Stimulated activated CD4-positive, alpha-beta T cell treated with anti-CD3 and anti-CD28 coated beads, Interleukin-2, amount 100 ng/mL, for 24 hours (primary cell): ENCODE measurements at regions not wholly inside any gene's neighbourhood (a gene's known extent, or its start where the extent isn't known, plus 50 kb on each side); places are given as distances from the start of the nearest gene placed in this dataset.
A peak's percentile ranks its signal among the peaks of the same experiment; 100 is the strongest.
"Not testable (repeated sequence)": the region's sequence is repeated elsewhere in the genome, so short reads cannot be mapped to it uniquely, and the experiment has no call there.

Experiments
- DNase-seq, 2 donors: peaks; one replicate each; pipeline ENCODE4 v3.0.0-alpha.2; 2020

DNA sequence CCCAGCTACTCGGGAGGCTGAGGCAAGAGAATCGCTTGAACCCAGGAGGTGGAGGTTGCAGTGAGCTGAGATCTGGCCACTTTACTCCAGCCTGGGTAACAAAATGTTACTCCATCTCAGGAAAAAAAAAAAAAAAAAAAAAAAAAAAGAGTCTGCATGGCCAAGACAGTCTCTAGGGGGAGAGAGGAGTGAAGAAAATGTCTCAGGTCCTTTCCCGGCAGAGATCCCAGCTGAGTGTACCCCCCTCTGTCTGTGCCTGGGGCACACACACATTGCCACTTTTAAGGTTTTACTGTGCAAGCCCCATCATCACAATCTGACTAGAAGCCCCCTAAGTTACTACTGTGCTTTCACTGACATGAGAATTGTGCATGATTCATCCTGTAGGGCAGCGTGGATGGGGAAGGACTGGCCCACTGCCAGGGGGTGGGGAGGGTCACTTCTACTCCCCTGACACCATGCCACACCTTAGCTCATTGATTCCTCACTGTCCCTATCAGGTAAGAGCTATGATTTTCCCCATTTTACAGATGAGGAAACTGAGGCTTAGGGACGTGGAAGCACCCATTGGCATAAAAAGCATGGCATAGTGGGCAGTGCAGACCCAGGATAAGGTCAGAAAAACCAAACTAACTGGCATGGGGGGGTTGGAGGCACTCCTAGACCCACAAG is 102.3 kb upstream of the LARP1 start:
- no peak for DNase-seq

DNA sequence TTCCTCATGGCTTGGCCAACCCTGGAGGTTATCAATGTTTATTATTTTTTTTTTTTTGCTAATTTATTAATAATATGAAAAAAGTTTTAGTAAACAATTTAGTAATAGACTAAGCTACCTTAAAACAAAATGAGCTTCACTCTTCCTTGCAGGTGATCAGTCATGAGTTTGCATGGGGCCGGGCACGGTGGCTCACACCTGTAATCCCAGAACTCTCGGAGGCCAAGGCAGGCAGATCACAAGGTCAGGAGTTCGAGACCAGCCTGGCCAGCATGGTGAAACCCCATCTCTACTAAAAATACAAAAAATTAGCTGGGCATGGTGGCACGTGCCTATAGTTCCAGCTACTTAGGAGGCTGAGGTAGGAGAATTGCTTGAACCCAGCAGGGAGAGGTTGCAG is 103.4 kb upstream of the LARP1 start:
- DNase-seq = not testable (repeated sequence)

DNA sequence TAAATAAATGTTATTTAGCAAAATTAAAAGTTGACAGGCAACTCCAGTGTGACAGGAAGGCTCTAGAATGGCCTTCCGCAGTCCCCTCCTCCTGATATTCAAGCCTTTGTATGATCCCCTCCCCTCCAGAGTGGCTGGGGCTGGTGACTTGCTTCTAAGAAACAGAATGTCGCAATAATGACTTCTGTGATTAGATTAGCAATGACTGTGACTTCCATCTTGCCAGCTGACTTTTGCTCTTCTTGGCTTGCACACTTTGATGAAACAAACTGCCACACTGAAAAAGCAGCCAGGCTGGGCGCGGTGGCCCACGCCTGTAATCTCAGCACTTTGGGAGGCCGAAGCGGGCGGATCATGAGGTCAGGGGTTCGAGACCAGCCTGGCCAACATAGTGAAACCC is 106.5 kb upstream of the LARP1 start:
- DNase-seq = no peak

DNA sequence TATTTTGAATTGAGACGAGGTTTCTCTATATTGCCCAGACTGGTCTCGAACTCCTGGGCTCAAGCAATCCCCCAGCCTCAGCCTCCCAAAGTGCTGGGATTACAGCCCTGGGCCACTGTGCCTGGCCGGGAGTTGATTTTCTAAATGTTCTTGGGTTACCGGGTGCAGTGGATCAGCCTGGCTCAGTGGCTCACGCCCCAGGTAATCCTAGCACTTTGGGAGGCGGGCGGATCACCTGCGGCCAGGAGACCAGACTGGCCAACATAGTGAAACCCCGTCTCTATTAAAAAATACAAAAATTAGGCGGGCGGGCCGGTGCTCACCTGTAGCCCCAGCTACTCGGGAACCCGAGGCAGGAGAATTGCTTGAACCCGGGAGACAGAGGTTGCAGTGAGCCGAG is 106.9 kb upstream of the LARP1 start:
- no peak for DNase-seq

DNA sequence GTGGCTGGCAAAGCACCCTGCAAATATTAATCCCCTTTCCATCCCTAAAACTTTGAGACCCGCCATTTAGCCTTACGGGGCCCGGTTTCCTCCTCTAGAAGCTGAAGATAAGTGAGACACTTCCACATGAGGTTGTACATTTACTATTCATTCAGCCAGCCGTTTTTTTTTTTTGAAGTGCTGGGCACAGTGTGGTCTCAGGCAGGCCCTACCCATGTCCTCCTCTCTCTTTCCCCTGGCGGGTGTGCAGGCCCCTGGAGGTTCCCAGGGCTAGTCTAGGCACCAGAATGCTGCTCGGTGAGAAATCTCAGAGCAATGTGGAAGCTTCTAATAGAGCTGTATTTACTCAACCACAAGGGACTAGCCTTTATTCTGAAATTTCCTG is 107.4 kb upstream of the LARP1 start:
- DNase-seq = no peak

DNA sequence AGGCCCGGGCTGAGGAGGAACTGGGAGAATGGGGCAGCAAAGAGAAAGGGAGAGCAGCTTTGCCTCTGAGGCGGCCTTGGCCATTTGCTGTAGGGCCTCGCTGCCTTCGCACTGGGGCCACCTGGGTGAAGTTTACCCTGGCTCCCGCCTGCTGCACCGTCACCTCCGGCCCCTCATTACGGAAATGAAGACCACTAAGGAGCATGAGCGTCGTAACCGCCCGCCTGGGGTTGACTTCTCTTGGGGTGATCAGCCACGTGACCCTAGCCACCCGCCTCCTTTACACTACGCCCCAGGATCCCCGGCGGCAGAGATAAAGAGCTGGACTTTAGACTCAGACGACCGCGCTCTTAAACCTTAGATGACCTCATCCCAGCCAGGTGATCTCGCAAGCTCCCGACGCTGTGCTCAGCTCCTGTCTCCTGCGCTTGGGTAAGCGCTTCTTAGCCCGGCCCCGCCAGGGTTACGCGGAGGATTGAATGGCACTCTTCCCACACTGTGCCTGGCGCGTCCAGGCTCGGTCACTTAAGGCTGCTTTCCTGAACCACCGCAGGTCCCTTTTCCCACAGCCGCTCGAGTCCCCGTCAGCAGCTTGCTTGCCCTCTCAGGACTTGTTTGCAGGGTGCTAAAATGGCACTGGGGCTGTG is 107.9 kb upstream of the LARP1 start:
- DNase-seq = peak; percentile 17 to 21

DNA sequence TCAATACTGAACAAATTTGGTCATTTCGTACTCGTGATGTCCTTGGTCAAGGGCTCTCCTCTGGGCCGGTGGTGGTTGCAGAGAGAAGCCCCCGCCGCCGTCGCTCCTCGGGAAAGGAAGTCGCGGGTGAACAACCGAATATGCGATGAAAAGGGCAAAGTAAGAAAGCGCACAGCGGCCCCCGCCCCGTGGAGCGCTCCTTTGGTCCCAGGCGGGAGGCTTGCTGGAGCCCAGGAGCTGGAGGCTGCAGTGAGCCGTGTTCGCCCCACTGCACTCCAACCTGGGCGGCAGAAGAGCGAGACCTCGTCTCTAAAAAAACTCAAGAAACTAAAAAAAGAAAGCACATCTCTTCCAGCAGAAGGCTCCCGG is 108.4 kb upstream of the LARP1 start:
- peak in 1 of 2 donors; percentile 16 for DNase-seq

DNA sequence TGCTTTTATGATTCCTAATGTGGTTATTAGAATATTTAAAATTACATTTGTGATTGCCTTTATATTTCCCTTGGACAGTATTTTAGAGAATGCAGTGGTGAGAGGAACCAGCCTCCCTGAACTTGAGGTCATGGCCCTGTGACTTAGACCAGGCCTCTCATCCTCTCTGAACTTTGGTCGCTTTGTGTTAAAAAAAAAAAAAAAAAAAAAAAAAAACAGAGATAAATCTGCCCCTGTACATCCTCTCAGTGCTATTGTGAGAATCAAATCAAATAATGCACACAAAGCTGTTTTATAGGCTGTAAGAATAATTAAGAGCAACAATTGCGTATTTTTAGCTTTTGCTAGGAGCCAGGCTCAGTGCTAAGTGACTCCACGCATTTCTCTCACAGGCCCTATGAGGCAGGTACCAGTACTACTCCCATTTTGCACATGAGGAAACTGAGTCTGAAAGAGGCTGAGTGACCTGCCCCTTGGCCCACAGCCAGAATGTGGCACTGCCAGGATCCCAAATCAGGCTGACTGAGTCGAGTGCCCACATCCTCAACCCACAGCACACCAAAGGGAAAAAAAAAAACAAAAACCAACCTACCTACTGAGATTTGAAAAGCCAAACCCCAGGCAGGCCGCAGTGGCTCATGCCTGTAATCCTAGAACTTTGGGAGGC is 110.3 kb upstream of the LARP1 start:
- DNase-seq = no peak

DNA sequence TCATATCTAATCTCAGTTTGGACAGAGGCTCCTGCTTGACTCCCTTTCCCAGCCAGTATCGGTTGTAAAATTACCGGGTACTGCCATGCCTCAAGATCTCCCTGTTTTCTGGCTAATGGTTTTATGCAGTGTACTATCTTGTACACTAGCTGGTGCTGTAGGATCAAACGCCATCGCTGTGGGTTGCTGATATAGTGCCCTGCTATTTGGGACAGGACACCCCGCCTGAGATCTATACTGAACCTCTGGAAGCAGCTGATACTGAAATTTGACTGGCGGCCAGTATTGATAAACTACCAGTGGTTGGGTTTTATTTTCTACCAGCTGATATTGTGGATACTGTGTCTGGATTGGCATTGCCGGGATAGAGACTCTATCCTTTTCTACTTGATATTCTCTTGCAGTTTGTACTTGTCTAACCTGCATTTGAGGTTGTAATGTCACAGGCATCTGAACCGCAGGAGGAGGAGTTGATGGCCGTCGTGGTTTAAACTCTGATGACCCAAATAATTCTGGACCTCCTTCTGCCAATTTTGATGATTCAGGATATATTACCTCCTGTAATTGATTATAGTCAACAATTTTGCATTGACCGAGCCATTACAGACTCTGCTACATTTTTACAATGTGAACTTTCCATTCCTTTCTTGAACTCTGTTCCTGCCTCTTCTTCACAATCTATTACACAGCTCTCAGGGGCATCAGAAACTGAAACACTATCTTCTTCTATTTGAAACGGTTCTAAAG is 112.5 kb upstream of the LARP1 start:
- no peak for DNase-seq

DNA sequence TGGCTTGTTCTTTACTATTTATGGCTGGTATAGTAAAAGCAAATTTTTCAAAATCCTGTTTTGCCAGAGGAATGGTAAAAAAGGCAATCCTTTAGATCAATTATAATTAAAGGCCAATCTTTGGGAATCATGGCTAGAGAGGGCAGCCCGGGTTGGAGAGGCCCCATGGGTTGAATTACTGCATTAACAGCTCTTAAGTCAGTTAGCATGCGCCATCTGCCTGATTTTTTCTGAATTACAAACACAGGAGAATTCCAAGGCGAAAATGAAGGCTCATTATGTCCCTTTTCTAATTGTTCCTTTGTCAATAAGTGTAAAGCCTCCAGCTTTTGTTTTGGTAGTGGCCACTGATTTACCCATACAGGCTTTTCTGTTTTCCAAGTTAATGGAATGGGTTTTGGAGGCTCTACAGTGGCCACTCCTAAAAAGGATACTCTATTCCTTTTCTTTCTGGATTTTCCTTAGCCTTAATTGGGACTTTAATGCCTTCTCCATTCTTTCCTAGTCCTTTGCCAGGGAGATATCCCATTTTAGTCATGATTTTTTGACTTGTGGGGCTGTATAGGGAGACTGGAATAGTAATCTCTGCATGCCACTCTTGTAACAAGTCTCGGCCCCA is 114.9 kb upstream of the LARP1 start:
- not testable (repeated sequence) for DNase-seq

DNA sequence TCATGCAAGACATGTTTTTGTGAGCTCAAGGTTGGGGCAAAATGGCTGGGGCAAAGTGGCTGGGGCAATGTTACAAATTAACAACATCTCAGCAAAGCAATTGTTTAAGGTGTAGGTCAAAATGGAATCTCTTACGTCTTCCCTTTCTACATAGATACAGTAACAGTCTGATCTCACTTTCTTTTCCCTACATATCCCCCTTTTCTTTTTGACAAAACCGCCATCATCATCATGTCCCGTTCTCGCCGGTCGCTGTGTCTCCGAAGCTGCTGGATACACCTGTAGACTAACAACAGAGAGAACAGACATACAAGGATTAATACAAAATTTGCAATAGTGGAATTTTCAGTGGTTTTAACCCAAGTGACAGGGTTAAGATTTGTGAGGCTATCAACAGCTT is 118.4 kb upstream of the LARP1 start:
- DNase-seq = not testable (repeated sequence)

DNA sequence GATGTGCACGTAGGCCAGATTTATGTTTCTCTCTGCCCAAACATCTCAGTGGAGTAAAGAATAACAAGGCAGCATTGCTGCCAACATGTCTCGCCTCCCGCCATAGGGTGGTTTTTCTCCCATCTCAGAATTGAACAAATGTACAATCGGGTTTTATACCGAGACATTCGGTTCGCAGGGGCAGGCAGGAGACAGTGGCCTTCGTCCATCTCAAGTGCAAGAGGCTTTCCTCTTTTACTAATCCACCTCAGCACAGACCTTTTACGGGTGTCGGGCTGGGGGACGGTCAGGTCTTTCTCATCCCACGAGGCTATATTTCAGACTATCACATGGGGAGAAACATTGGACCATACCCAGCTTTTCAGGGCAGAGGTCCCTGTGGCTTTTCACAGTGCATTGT is 118.9 kb upstream of the LARP1 start:
- not testable (repeated sequence) for DNase-seq

DNA sequence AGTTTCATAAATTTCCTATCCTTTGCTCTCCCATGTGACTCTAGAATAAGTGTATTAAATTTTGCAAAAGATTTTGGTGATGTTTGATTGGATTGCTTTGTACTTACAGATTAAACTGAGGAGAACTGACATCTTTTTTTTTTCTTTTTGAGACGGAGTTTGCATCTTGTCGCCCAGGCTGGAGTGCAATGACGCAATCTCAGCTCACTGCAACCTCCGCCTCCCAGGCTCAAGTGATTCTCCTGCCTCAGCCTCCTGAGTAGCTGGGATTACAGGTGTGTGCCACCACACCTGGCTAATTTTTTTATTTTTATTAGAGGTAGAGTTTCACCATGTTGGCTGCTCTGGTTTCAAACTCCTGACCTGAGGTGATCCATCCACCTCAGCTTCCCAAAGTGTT is 121.4 kb upstream of the LARP1 start:
- not testable (repeated sequence) for DNase-seq

DNA sequence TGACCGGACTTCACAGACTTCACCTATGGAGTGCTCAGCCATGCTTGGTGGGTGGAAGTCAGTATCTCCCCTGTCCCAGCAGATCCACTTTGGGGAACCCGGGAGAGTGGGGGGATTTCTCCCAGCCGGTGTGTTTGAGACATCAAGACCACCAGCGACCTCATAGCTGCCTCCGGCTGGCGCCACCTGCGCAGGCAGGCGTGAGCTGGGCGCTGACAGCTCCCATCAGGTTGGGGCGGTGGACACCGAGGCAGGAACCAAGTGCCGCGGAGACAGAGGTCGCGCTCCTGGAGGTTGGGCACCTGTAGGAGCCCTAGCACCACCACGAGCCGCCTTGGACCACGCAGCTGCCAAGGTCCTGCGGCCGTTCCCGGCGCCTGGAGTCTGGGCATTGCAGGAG is 124.0 kb upstream of the LARP1 start:
- no peak for DNase-seq

DNA sequence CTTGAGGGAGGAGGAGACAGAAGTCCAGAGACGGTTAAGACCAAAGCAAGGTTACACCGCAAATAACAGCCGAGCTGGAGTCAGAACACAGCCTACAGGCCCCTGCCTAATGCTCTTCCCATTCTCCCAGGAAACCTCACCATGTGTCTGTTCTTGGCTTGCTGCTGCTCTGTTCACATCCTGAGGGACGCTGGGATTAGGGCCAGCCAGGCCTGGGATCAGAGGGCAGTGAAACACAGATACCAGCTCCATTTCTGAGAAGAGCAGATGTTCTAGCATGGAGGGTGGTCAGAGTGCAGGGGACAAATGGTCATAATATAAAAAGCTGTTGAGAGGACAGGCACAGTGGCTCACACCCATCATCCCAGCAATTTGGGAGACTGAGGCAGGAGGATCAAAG is 124.8 kb upstream of the LARP1 start:
- no peak for DNase-seq

DNA sequence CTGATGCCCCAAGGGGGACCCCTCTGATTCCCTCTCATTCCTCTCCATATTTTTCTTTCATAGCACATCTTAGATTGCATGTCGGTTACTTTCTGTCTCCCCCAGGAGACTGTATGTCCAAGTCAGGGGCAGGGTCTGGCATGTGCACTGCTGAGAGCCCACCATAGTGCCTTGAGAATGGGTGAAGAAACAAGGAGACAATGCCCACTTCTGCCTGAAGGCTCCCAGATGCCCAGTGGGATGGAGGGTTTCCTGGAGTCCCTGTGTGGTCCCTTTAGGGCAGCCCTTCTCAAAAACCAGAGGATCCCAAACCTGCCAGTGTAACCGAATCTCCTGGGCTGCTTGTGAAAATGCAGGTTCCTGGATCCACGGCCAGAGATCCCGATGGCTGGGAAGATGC is 126.5 kb upstream of the LARP1 start:
- no peak for DNase-seq

DNA sequence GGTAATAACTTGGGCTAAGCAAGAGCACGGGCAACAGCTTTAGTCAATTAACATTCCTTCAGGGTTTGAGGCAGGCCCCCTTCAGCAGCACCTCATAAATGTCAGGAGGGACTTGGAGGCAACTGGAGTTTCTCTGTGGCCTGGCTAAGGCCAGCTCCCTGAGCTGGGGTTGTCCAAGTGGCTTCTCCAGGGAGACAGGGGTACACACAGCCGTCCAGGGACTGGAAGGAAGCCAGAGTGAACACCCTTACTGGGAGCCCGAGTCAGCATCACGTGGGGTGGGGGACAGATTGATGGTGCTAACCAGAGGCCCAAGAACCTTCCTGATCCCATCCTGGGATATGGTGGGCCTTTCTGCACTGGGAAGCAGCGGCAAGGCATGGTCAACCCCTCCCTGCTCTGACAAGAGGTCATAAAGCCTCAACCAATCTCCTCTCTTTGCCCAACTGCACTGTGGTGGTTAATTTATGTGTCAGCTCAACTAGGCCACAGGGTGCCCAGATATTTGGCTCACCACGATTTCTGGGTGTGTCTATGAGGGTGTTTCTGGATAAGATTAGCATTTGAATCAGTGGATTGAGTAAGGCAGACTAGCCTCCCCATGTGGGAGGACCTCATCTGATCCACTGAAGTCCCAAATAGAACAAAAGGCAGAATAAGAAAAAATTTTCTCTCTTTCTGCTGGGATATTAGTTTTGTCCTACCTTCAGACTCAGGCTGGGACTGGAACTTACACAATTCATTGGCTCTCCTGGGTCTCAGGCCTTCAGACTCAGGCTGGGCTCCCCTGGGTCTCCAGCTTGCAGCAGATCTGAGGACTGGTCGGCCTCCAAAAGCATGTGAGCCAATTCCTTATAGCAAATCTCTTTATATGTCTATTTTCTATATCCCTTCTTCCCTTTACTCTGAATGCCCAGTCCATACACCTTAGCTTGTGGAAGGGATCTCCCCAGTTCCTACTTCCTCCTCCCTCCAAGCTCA is 127.2 kb upstream of the LARP1 start:
- DNase-seq = no peak

DNA sequence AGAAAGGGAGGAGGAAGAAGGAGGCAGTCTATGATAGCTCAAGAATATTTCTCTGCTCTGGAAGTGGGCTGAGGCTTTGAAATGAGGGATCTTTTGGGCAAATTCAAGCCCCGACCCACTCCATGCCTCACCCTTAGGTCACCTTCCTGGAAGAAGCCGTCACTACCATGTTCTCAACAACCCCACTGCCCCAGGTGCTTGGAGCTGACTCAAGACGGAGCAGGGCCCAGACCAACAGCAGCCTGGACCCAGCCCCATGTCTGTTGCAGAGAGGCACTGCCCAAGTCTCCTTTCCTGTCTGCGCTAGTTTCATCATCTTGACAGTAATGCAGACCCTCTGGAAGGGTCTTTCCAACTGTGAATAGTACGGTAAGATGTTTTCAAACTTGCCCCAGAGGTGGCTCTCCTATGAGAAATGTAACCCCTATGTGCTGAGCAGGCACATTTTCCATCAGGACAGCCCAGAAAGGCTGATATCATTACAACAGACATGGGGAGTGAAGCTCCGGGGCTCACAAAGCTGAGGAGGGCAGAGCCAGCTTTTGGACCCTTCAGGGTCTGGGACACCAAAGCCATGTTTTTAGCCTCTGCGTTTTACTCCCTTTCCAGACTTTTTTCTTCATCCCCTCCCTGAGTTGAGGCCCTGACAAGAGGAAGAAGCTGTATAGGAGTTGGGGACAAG is 128.2 kb upstream of the LARP1 start:
- no peak for DNase-seq

DNA sequence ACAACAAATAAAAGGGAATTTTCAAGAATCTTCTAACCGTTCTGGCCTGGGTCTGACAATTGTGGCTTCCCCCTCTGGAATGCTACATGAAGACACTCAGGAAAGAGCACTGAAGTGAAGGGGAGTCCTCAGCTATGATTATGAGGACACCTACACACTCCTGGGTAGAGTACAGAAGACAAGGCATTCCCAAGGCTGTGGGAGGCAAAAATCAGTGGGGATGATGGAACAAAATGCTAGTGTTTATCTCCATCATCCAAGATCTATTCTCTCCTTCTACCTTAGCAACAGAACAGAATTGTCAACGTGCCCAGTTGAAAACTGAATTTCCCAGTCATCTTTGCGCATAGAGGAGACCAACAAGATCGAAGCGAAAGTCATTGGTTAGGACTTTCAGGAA is 130.1 kb upstream of the LARP1 start:
- DNase-seq = no peak

DNA sequence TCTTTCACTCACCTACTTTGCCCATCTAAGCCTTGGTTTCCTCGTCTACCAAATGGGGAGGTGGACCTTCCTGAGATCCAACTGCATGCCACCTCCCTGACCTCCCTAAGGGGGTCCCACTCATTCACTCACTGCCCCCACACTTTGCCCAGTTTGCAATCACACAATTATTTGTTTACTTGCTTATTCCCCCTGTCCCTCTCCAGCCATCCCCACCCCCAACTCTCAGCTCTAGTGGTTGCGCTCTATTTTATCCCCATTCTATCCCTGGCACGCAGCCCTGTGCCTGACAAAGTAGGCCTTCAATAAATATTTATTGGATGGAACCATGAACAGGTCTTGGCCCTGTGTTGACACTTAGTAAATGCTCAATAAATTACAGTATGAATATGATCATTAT is 130.8 kb upstream of the LARP1 start:
- no peak for DNase-seq

DNA sequence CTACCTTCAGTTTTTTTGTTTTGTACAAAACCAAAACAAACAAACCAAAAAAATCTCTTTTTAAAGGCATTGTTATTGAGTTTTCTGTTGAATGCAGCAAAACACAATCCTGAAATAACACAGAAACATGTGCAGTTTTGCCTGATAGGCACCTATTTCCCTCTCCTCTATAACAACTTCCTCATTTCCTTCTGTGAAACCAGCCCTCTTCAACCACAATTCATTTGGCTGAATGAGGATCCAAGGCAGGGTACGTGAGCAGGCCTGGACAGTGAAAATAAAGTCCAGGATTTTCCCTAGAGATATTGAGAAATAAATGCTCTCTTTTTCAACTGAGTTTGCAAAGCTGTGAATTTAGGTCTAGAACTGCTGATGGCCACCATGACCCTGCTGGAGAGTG is 134.8 kb upstream of the LARP1 start:
- DNase-seq = no peak

DNA sequence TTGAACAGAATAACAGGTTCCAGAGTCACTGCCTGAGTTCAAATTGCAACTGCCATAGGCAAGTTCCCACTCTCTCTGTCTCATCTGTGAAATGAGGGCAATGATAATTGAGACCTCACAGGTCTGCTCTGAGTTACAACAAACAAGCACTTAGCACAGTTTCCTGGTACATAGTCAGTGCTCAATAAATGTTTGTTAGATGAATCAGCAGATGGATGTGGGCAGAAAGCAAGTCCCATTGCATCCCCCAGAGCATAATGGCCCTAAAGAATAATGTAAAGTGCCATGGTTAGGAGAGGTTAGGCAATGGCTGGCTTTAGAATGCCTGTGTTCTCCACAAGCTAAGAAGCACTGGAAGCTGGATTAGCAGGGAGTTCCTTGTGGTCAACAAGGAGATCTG is 136.5 kb upstream of the LARP1 start:
- DNase-seq = no peak
